Natural killer cell (primary cell): ENCODE measurements at regions not wholly inside any gene's neighbourhood (a gene's known extent, or its start where the extent isn't known, plus 50 kb on each side); places are given as distances from the start of the nearest gene placed in this dataset.

ENCODE experiments used
- ATAC-seq, 3 donors: fragments of 150-1000 bp in 2 of 3; fragments of 200-7000 bp in 1 of 3; cut with Tn5 transposase; 1 replicate in 1 of 3; 2 replicates in 2 of 3; pipeline ENCODE4 v1.10.0; 2021; ENCODE audit warnings: mild to moderate bottlenecking in 2 of 3, moderate library complexity in 2 of 3
- DNase-seq, 2 donors: peaks; one replicate each; pipeline versions ENCODE4 v3.0.0 to v3.0.0-alpha.2; 2013 to 2021; ENCODE audit warnings: mixed read lengths in 1 of 2
- H3K27ac ChIP-seq: one replicate; pipeline ENCODE4 v1.5.1; 2013; ENCODE audit warnings: mild to moderate bottlenecking, low read length
- H3K27me3 ChIP-seq: one replicate; pipeline ENCODE4 v1.6.1; 2013; ENCODE audit warnings: low read length; ENCODE audit not compliant: control insufficient read depth, insufficient read depth
- H3K36me3 ChIP-seq: one replicate; pipeline ENCODE4 v1.6.1; 2013; ENCODE audit warnings: low read length; ENCODE audit not compliant: control insufficient read depth, insufficient read depth
- H3K4me1 ChIP-seq: one replicate; pipeline ENCODE4 v1.6.1; 2013; ENCODE audit warnings: low read length; ENCODE audit not compliant: control insufficient read depth, insufficient read depth
- H3K4me3 ChIP-seq: one replicate; pipeline ENCODE4 v1.5.1; 2013; ENCODE audit warnings: low read length
- H3K9me3 ChIP-seq: one replicate; pipeline ENCODE4 v1.6.1; 2013; ENCODE audit warnings: low read length; ENCODE audit not compliant: control insufficient read depth, insufficient read depth
- H3K27ac Mint-ChIP-seq, 2 donors: one replicate each; pipeline ENCODE4 v1.8.0; 2022; ENCODE audit warnings: mild to moderate bottlenecking in 2 of 2, mixed read lengths in 2 of 2, moderate library complexity in 1 of 2
- H3K27me3 Mint-ChIP-seq, 2 donors: one replicate each; pipeline ENCODE4 v1.8.0; 2022; ENCODE audit warnings: low read depth in 2 of 2, mixed read lengths in 2 of 2
- H3K36me3 Mint-ChIP-seq: one replicate; pipeline ENCODE4 v1.8.0; 2022; ENCODE audit warnings: mixed read lengths
- H3K4me1 Mint-ChIP-seq, 2 donors: one replicate each; pipeline ENCODE4 v1.8.0; 2022; ENCODE audit warnings: mixed read lengths in 2 of 2
- H3K4me3 Mint-ChIP-seq: one replicate; pipeline ENCODE4 v1.8.0; 2022; ENCODE audit warnings: mild to moderate bottlenecking, moderate library complexity, mixed read lengths
- H3K9me3 Mint-ChIP-seq, 2 donors: one replicate each; pipeline ENCODE4 v1.8.0; 2022; ENCODE audit warnings: mixed read lengths in 2 of 2
- CTCF ChIP-seq: fragments of 200-600 bp; IDR thresholded peaks from one replicate; pipeline ENCODE4 v1.8.0; 2022; ENCODE audit warnings: antibody characterized with exemption
- WGBS: methylation state at CpG from one replicate; pipeline ENCODE4 v1.1.7; 2013; ENCODE audit warnings: missing lambda C conversion rate; ENCODE audit not compliant: insufficient coverage; 5-methylcytosine and 5-hydroxymethylcytosine counted together
- intact Hi-C: fragments of 100-400 bp; cut with micrococcal nuclease; formaldehyde crosslinking; loops from one replicate; pipeline ENCODE4 v1.14.2; 2022

GRCh38 chr2:217337771-217338170 is 477.9 kb upstream of the TNP1 start:
- H3K36me3 ChIP-seq = no peaks in the 10 kb centered on the region
- DNase-seq = no peak
- H3K9me3 ChIP-seq = no peaks in the 10 kb centered on the region
- H3K27ac ChIP-seq = no peak overlapping the region
- ATAC-seq = no peak
- H3K4me1 ChIP-seq = no peaks in the 10 kb centered on the region
- no CpG with 5 or more reads among the region's 3 CpGs for WGBS
- Mint-ChIP-seq H3K9me3 (no peaks in the 10 kb centered on the region), H3K27ac (no peak overlapping the region), H3K27me3 (peaks cover 3 to 7% of the 10 kb centered on the region in 2 donors), H3K4me3 (no peak overlapping the region), H3K36me3 (no peaks in the 10 kb centered on the region), H3K4me1 (no peaks in the 10 kb centered on the region)
- intact Hi-C loops = no loop called here
- no peak overlapping the region for H3K4me3 ChIP-seq
- no peak for TF ChIP-seq CTCF
- H3K27me3 ChIP-seq = no peaks in the 10 kb centered on the region

DNA sequence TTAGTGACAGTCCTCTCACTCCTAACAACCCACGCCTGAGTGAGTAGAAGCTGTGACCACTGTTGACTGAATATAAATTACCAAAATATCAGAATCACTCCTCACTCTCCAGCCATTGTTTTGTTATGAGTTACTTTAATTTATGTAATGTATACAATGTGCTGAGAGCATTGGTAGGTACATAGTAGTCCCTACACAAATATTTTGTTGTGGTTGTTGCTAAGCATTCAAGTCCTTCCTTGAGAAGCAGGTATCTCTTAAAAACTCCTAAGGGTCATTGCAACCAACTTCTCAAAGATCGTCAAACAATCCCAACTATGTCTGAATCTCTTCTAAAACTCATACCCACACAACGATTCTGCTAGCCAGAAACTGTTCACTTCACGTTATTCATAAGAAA is 476.8 kb upstream of the TNP1 start:
- ATAC-seq (no peak), DNase-seq (no peak)
- WGBS = 75% methylated on average over 3 of the region's 4 CpGs
- Histone ChIP-seq H3K4me1 (no peaks in the 10 kb centered on the region), H3K27ac (no peak overlapping the region), H3K36me3 (no peaks in the 10 kb centered on the region), H3K4me3 (no peak overlapping the region), H3K9me3 (no peaks in the 10 kb centered on the region), H3K27me3 (no peaks in the 10 kb centered on the region)
- H3K27me3 Mint-ChIP-seq = peaks cover 3 to 7% of the 10 kb centered on the region in 2 donors
- H3K27ac Mint-ChIP-seq = no peak overlapping the region
- no peaks in the 10 kb centered on the region for H3K4me1 Mint-ChIP-seq
- H3K4me3 Mint-ChIP-seq = no peak overlapping the region
- TF ChIP-seq CTCF = no peak
- no peaks in the 10 kb centered on the region for H3K36me3 Mint-ChIP-seq
- intact Hi-C loops = no loop called here
- H3K9me3 Mint-ChIP-seq = no peaks in the 10 kb centered on the region

DNA sequence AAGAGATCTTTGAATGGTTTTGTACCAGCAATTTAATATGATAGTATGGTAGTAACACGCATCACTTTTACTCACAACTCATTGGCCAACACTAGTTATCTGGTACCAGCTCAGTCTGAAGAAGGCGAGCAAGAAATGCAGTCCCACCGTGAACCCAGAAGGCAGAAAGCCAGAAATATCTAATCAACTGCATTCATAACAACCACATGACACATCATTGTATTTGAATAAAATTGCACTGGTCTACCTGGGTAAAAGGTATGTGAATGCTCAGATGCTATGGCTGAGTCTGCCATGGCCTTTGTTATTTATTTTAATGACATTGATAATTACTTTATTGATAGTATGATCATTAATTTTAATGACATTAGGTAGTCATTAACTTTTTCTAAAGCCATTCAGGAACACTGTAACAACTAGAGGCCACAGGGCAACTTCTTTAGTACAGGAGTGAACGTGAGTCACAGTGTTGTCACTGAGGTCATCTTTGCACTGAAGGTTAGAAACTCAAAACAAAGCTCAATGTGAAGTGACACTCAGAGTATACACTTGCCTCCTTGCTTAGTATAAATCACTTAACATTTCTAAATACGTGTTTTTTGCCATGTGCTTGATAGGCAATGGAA is 475.6 kb upstream of the TNP1 start:
- Mint-ChIP-seq H3K4me1 (no peaks in the 10 kb centered on the region), H3K4me3 (no peak overlapping the region), H3K27me3 (peaks cover 0 to 7% of the 10 kb centered on the region in 2 donors), H3K9me3 (no peaks in the 10 kb centered on the region), H3K27ac (no peak overlapping the region), H3K36me3 (no peaks in the 10 kb centered on the region)
- 81% methylated on average over 2 of the region's 5 CpGs for WGBS
- TF ChIP-seq CTCF = no peak
- no peaks in the 10 kb centered on the region for H3K9me3 ChIP-seq
- no peak overlapping the region for H3K27ac ChIP-seq
- intact Hi-C loops = no loop called here
- ATAC-seq (no peak), DNase-seq (no peak)
- no peaks in the 10 kb centered on the region for H3K27me3 ChIP-seq
- H3K36me3 ChIP-seq = no peaks in the 10 kb centered on the region
- no peaks in the 10 kb centered on the region for H3K4me1 ChIP-seq
- no peak overlapping the region for H3K4me3 ChIP-seq

DNA sequence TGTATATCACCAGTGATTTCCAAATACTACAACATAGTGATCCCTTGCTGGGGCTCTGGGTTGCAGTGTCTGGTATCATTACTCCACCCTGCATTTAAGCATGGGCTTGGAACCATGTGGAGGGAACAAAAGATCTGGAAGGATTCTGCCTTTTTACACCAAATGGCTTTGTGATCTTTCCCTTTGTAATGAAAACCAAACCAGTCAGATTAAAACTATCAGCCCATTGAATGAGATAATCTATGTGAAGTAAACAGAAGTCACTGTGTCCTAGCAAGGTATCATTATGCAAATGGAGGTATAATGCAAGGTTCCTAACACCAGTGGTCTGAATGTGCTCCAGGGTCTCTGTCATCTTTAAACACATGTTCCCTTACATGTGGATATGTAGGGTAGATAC is 474.7 kb upstream of the TNP1 start:
- Mint-ChIP-seq H3K4me3 (no peak overlapping the region), H3K4me1 (no peaks in the 10 kb centered on the region), H3K27me3 (peaks cover 0 to 4% of the 10 kb centered on the region in 2 donors), H3K36me3 (no peaks in the 10 kb centered on the region), H3K9me3 (no peaks in the 10 kb centered on the region), H3K27ac (no peak overlapping the region)
- Histone ChIP-seq H3K27ac (no peak overlapping the region), H3K4me3 (no peak overlapping the region), H3K9me3 (no peaks in the 10 kb centered on the region), H3K4me1 (no peaks in the 10 kb centered on the region), H3K27me3 (no peaks in the 10 kb centered on the region), H3K36me3 (no peaks in the 10 kb centered on the region)
- intact Hi-C loops = no loop called here
- no peak for DNase-seq
- TF ChIP-seq CTCF = no peak
- ATAC-seq = no peak
